ENCODE measurements at regions not wholly inside any gene's neighbourhood (a gene's known extent, or its start where the extent isn't known, plus 50 kb on each side); places are given as distances from the start of the nearest gene placed in this dataset.

GRCh38 chr13:63086286-63086685 is 1670.6 kb upstream of the PCDH20 start (continued):
- TF ChIP-seq ZBTB11 (CRISPR knock-in tag; IDR thresholded peaks at IDR 0.05) = no peak

- no peaks in the 10 kb centered on the region for H3K79me2 ChIP-seq (ENCODE audit: control insufficient read depth, insufficient read depth, low read length)
- ChIA-PET CTCF (no interaction called here), SMC1A (ENCODE audit: uncharacterized antibody, unreplicated experiment) (interaction anchor here (1.1 kb wide), 1 partner anchor 9 kb away, joined by 3 read pairs; no protein-coding TSS in a partner anchor), RAD21 (ENCODE audit: unreplicated experiment) (no interaction called here), POLR2A (no interaction called here)
- no peak overlapping the region for H3K4me2 ChIP-seq (ENCODE audit: control insufficient read depth, insufficient read depth)
- no peak overlapping the region for H3K4me3 ChIP-seq
- H3K36me3 ChIP-seq (ENCODE audit: control insufficient read depth in 2 of 2, insufficient read depth in 2 of 2, low read length in 1 of 2) = no peaks in the 10 kb centered on the region
- no peak for TF ChIP-seq ZSCAN29 (IDR thresholded peaks at IDR 0.05)
- no peak for TF ChIP-seq DPF2 (IDR thresholded peaks at IDR 0.05)
- TF ChIP-seq SREBF1 (IDR thresholded peaks at IDR 0.05; ENCODE audit: low read length) = no peak
- no peak for TF ChIP-seq POU2F2 (IDR thresholded peaks at IDR 0.05; ENCODE audit: borderline replicate concordance, low read depth, low read length)
- no peak for TF ChIP-seq MAX (IDR thresholded peaks at IDR 0.05; ENCODE audit: low read depth, low read length)
- TF ChIP-seq EED (IDR thresholded peaks at IDR 0.05; ENCODE audit: low read depth) = no peak
- no peak for TF ChIP-seq YBX1 (IDR thresholded peaks at IDR 0.05)
- TF ChIP-seq MYB (IDR thresholded peaks at IDR 0.05; ENCODE audit: borderline replicate concordance, low read depth, low read length) = no peak
- no peak for TF ChIP-seq EP300 (IDR thresholded peaks at IDR 0.05; ENCODE audit: borderline replicate concordance in 1 of 2, control insufficient read depth in 1 of 2, low read depth in 2 of 2, low read length in 2 of 2)
- TF ChIP-seq CTCF (IDR thresholded peaks at IDR 0.05 in 2 of 3, conservative IDR thresholded peaks at IDR 0.05 in 1 of 3; ENCODE audit: control insufficient read depth in 2 of 3, extremely low read depth in 1 of 3, insufficient read depth in 1 of 3, low read depth in 3 of 3, low read length in 3 of 3) = no peak
- TF ChIP-seq PAX5 (IDR thresholded peaks at IDR 0.05; ENCODE audit: borderline replicate concordance, low read depth, low read length) = no peak
- no peak for TF ChIP-seq ZBED1 (IDR thresholded peaks at IDR 0.05; ENCODE audit: borderline replicate concordance)
- no peak for TF ChIP-seq TBL1XR1 (IDR thresholded peaks at IDR 0.05; ENCODE audit: low read depth, low read length)
- TF ChIP-seq NFYB (IDR thresholded peaks at IDR 0.05; ENCODE audit: insufficient read depth, low read depth, low read length) = no peak
- TF ChIP-seq YY1 (IDR thresholded peaks at IDR 0.05; ENCODE audit: low read depth, low read length) = no peak
- H4K20me1 ChIP-seq (ENCODE audit: control insufficient read depth, insufficient read depth) = no peaks in the 10 kb centered on the region
- H2AFZ ChIP-seq (ENCODE audit: control insufficient read depth, low read depth, low read length) = no peak overlapping the region
- intact Hi-C loops (cut with micrococcal nuclease; ENCODE audit: unreplicated experiment) = no loop called here
- H3K9ac ChIP-seq (ENCODE audit: control insufficient read depth, insufficient read depth, low read length) = no peak overlapping the region
- in situ Hi-C loops (cut with MboI) = no loop called here
- H3K27me3 ChIP-seq (replicated peaks in 1 of 2; ENCODE audit: control insufficient read depth in 2 of 2, insufficient read depth in 2 of 2, low read length in 1 of 2) = no peaks in the 10 kb centered on the region
- BruUV-seq (replicated peaks) = no TSS peak
- H3K27ac ChIP-seq (ENCODE audit: control insufficient read depth, insufficient read depth) = no peak overlapping the region
- ATAC-seq = peak; percentile 75
- DNase-seq (ENCODE audit: low read depth, low spot score) = no peak
- FAIRE-seq = no peak
- no peaks in the 10 kb centered on the region for H3K9me3 ChIP-seq (replicated peaks; ENCODE audit: control insufficient read depth, insufficient read depth, low read length)
- H3K4me1 ChIP-seq (ENCODE audit: control insufficient read depth, insufficient read depth, low read length) = no peaks in the 10 kb centered on the region
- 68% methylated on average over 4 of the region's 4 CpGs for WGBS (ENCODE audit: insufficient coverage, insufficient replicate concordance, low lambda C conversion rate, missing lambda C conversion rate)
Observed at GRCh38 chr13:63085851-63086250, 1670.2 kb upstream of the PCDH20 start.
